ENCODE measurements at regions not wholly inside any gene's neighbourhood (a gene's known extent, or its start where the extent isn't known, plus 50 kb on each side); places are given as distances from the start of the nearest gene placed in this dataset.
"Not testable (repeated sequence)": the region's sequence is repeated elsewhere in the genome, so short reads cannot be mapped to it uniquely, and the experiment has no call there.

GRCh38 chr13:28573595-28574373 is 78.9 kb upstream of the FLT1 start:
- no peaks in the 10 kb centered on the region for H3K27me3 ChIP-seq (ENCODE audit: low read depth)
- TF ChIP-seq CTCF (IDR thresholded peaks at IDR 0.05): no peak
- no peaks in the 10 kb centered on the region for H3K4me1 ChIP-seq
- DNase-seq (peak; percentile 57), ATAC-seq (peak; percentile 66 to 72)
- H3K9me3 ChIP-seq: no peaks in the 10 kb centered on the region
- H3K27ac ChIP-seq: peak overlapping the region; percentile 49
- H3K4me3 ChIP-seq: no peak overlapping the region
- intact Hi-C loops (cut with DNase I): no loop called here
- H3K36me3 ChIP-seq: no peaks in the 10 kb centered on the region

- no peaks in the 10 kb centered on the region for H3K9me3 ChIP-seq
- intact Hi-C loops (cut with DNase I): no loop called here
- DNase-seq: no peak
- no peaks in the 10 kb centered on the region for H3K4me1 ChIP-seq
- H3K27ac ChIP-seq: no peak overlapping the region
- H3K4me3 ChIP-seq: no peak overlapping the region
- no peaks in the 10 kb centered on the region for H3K27me3 ChIP-seq (ENCODE audit: low read depth)
- no peak for ATAC-seq
- H3K36me3 ChIP-seq: no peaks in the 10 kb centered on the region
- no peak for TF ChIP-seq CTCF (IDR thresholded peaks at IDR 0.05)
Observed at GRCh38 chr13:28572871-28573270, 77.9 kb upstream of the FLT1 start.

- H3K9me3 ChIP-seq; ATAC-seq; H3K4me1 ChIP-seq; H3K4me3 ChIP-seq; H3K27ac ChIP-seq; intact Hi-C loops (cut with DNase I); H3K27me3 ChIP-seq (ENCODE audit: low read depth); DNase-seq; H3K36me3 ChIP-seq: not testable (repeated sequence)
Observed at GRCh38 chr13:28570356-28570755, 75.4 kb upstream of the FLT1 start.

GRCh38 chr13:28569886-28570285 is 75.0 kb upstream of the FLT1 start:
- H3K9me3 ChIP-seq: no peaks in the 10 kb centered on the region
- no peaks in the 10 kb centered on the region for H3K36me3 ChIP-seq
- H3K27me3 ChIP-seq (ENCODE audit: low read depth): no peaks in the 10 kb centered on the region
- H3K4me1 ChIP-seq: no peaks in the 10 kb centered on the region
- no peak overlapping the region for H3K4me3 ChIP-seq
- no peak for TF ChIP-seq CTCF (IDR thresholded peaks at IDR 0.05)
- DNase-seq (no peak), ATAC-seq (no peak)
- intact Hi-C loops (cut with DNase I): no loop called here
- H3K27ac ChIP-seq: no peak overlapping the region

- intact Hi-C loops (cut with DNase I): no loop called here
- H3K27me3 ChIP-seq (ENCODE audit: low read depth): no peaks in the 10 kb centered on the region
- H3K36me3 ChIP-seq: no peaks in the 10 kb centered on the region
- H3K4me3 ChIP-seq: no peak overlapping the region
- no peak for TF ChIP-seq CTCF (IDR thresholded peaks at IDR 0.05)
- no peaks in the 10 kb centered on the region for H3K9me3 ChIP-seq
- H3K4me1 ChIP-seq: peaks cover 6% of the 10 kb centered on the region
- peak; percentile 67 for DNase-seq
- no peak overlapping the region for H3K27ac ChIP-seq
- ATAC-seq: peak in 1 of 2 donors; percentile 45
Observed at GRCh38 chr13:28568286-28568685, 73.4 kb upstream of the FLT1 start.

- intact Hi-C loops (cut with DNase I): no loop called here
- no peaks in the 10 kb centered on the region for H3K27me3 ChIP-seq (ENCODE audit: low read depth)
Observed at GRCh38 chr13:28566891-28567290, 72.0 kb upstream of the FLT1 start.

More at GRCh38 chr13:28566891-28567290, 72.0 kb upstream of the FLT1 start:
- Histone ChIP-seq H3K27ac (no peak overlapping the region), H3K4me1 (peaks cover 6% of the 10 kb centered on the region), H3K9me3 (no peaks in the 10 kb centered on the region), H3K36me3 (no peaks in the 10 kb centered on the region), H3K4me3 (no peak overlapping the region)
- DNase-seq (no peak), ATAC-seq (no peak)
- no peak for TF ChIP-seq CTCF (IDR thresholded peaks at IDR 0.05)
